GM23248 (cell line): ENCODE measurements at regions not wholly inside any gene's neighbourhood (a gene's known extent, or its start where the extent isn't known, plus 50 kb on each side); places are given as distances from the start of the nearest gene placed in this dataset.

Source experiments
- DNase-seq: peaks from one replicate; pipeline ENCODE4 v3.0.0-alpha.2; 2015
- H2AFZ ChIP-seq: fragments of 200-600 bp; sonication (generic); 2 replicates; pipeline ENCODE4 v1.6.1; 2016; ENCODE audit warnings: antibody characterized with exemption
- H3F3A ChIP-seq: fragments of 200-600 bp; sonication (generic); 2 replicates; pipeline ENCODE4 v1.6.1; 2016; ENCODE audit warnings: mild to moderate bottlenecking, antibody characterized with exemption, mixed run types; ENCODE audit not compliant: insufficient read depth
- H3K27ac ChIP-seq: fragments of 200-600 bp; sonication (generic); 2 replicates; pipeline ENCODE4 v1.5.1; 2016; ENCODE audit warnings: mild to moderate bottlenecking
- H3K27me3 ChIP-seq: fragments of 200-600 bp; sonication (generic); replicated peaks from 2 replicates; pipeline ENCODE4 v1.6.1; 2016; ENCODE audit warnings: mild to moderate bottlenecking; ENCODE audit not compliant: insufficient read depth
- H3K36me3 ChIP-seq: fragments of 200-600 bp; sonication (generic); 2 replicates; pipeline ENCODE4 v1.6.1; 2016; ENCODE audit warnings: low read depth, mild to moderate bottlenecking
- H3K4me1 ChIP-seq: fragments of 200-600 bp; sonication (generic); 2 replicates; pipeline ENCODE4 v1.6.1; 2016; ENCODE audit warnings: mild to moderate bottlenecking; ENCODE audit not compliant: insufficient read depth
- H3K4me2 ChIP-seq: fragments of 200-600 bp; sonication (generic); one replicate; pipeline ENCODE4 v1.6.1; 2016; ENCODE audit warnings: mild to moderate bottlenecking; ENCODE audit not compliant: unreplicated experiment
- H3K4me3 ChIP-seq: fragments of 200-600 bp; sonication (generic); 2 replicates; pipeline ENCODE4 v1.5.1; 2016; ENCODE audit warnings: mild to moderate bottlenecking
- H3K79me2 ChIP-seq: fragments of 200-600 bp; sonication (generic); 2 replicates; pipeline ENCODE4 v1.6.1; 2016; ENCODE audit warnings: mild to moderate bottlenecking; ENCODE audit not compliant: insufficient read depth
- H3K9ac ChIP-seq: fragments of 200-600 bp; sonication (generic); 2 replicates; pipeline ENCODE4 v1.6.1; 2016; ENCODE audit warnings: mild to moderate bottlenecking
- H3K9me2 ChIP-seq: fragments of 200-600 bp; sonication (generic); 2 replicates; pipeline ENCODE4 v1.6.1; 2016; ENCODE audit warnings: mixed run types, mild to moderate bottlenecking, moderate library complexity; ENCODE audit not compliant: insufficient read depth
- H3K9me3 ChIP-seq: fragments of 200-600 bp; sonication (generic); one replicate; pipeline ENCODE4 v1.6.1; 2017; ENCODE audit warnings: low read depth
- H4K20me1 ChIP-seq: fragments of 200-600 bp; sonication (generic); 2 replicates; pipeline ENCODE4 v1.6.0; 2016; ENCODE audit not compliant: insufficient read depth
- EZH2 ChIP-seq: fragments of 200-600 bp; sonication (generic); IDR thresholded peaks from 2 replicates; pipeline ENCODE4 v1.6.1; 2018; ENCODE audit warnings: antibody characterized with exemption, mild to moderate bottlenecking; ENCODE audit not compliant: insufficient read depth, poor library complexity, severe bottlenecking
- EZH2phosphoT487 ChIP-seq: fragments of 200-600 bp; sonication (generic); IDR thresholded peaks from 2 replicates; pipeline ENCODE4 v1.6.1; 2018; ENCODE audit warnings: antibody characterized with exemption, moderate library complexity, mild to moderate bottlenecking, low read depth; ENCODE audit not compliant: insufficient read depth
- WGBS, 2 experiments: methylation state at CpG; one replicate each; pipeline ENCODE4 v1.1.6; 2015 to 2017; ENCODE audit warnings: low lambda C conversion rate in 2 of 2, low coverage in 1 of 2; ENCODE audit errors: missing lambda C conversion rate in 2 of 2; 5-methylcytosine and 5-hydroxymethylcytosine counted together
- in situ Hi-C: fragments of 300-500 bp; cut with MboI; formaldehyde crosslinking; loops from 2 replicates; pipeline ENCODE4 v1.15.0; 2020

DNA sequence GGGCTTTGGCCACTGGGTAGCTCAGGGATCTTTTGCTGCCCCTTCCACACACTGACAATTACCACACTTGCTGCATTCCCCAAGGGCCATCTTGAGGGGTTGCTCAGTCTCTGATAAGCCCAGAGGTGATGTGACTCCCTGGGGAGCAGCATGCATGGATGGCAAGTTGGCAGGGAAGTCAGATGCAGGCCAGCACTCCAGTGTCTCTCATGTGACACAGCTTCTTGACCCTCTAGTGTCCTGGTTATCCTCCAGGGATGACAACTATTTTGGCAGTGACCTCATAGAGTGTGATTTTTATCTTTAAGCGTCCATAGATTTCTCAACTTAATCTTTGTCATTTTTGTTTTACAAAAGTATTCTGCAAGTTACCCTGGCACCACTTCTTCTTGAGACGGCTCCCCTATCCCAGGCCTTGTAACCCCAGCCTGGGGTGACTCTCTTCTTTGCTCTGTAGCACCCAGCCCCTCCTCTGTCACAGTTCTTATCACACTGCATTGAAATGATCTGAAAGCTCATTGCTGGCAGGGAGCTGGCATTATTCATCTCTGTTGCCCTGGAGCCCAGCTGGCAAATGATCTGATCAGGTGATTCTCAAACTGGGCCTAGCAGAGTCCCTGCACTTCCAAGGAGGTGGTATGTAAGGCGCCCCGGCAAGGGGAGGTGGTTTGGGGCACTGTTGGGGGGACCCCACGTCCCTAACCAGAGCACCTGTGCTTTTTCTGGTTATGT lies 72.6 kb downstream of the TENT5C start:
- Histone ChIP-seq H3K4me3 (no peak overlapping the region), H3K4me2 (no peak overlapping the region), H3F3A (peaks cover 11% of the 10 kb centered on the region), H4K20me1 (no peaks in the 10 kb centered on the region), H3K9me2 (no peaks in the 10 kb centered on the region), H3K27me3 (no peaks in the 10 kb centered on the region), H3K4me1 (peaks cover 19% of the 10 kb centered on the region), H3K27ac (no peak overlapping the region), H3K9me3 (no peaks in the 10 kb centered on the region), H2AFZ (no peak overlapping the region), H3K79me2 (no peaks in the 10 kb centered on the region), H3K9ac (no peak overlapping the region), H3K36me3 (no peaks in the 10 kb centered on the region)
- in situ Hi-C loops: no loop called here
- TF ChIP-seq EZH2 (no peak), EZH2phosphoT487 (no peak)
- 83 to 88% methylated on average over 5 of the region's 5 CpGs for WGBS, 2 experiments
- peak; percentile 30 for DNase-seq

DNA sequence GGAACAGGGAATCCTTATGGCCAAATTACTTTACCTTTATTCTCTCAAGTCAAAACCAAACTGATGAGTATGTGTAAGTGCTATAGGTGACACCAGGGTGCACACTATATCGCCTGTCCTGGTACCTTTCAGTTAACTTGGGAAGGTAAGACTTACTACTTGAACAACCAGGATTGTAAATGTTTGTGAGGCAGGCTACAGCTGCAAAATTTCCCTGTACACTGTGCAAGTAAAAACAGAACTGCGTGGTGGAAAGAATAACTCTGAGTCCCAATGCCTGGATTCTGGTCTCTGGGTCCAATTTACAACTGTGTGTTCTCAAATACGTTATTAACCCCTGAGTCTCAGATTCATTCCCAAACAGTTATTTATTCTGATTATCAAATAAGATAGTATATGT lies 73.5 kb downstream of the TENT5C start:
- in situ Hi-C loops: no loop called here
- Histone ChIP-seq H3K36me3 (no peaks in the 10 kb centered on the region), H3K9me3 (no peaks in the 10 kb centered on the region), H3F3A (peaks cover 9% of the 10 kb centered on the region; the same call in 1 of the 2 replicates), H3K4me1 (peaks cover 20% of the 10 kb centered on the region), H3K4me3 (no peak overlapping the region), H3K4me2 (no peak overlapping the region), H2AFZ (no peak overlapping the region), H3K9ac (no peak overlapping the region), H3K27ac (no peak overlapping the region), H3K79me2 (no peaks in the 10 kb centered on the region), H3K27me3 (no peaks in the 10 kb centered on the region), H3K9me2 (no peaks in the 10 kb centered on the region), H4K20me1 (no peaks in the 10 kb centered on the region)
- whole genome bisulfite sequencing, 2 experiments: 82 to 91% methylated on average over 3 of the region's 3 CpGs
- DNase-seq: no peak
- TF ChIP-seq EZH2phosphoT487: no peak
- TF ChIP-seq EZH2: no peak

DNA sequence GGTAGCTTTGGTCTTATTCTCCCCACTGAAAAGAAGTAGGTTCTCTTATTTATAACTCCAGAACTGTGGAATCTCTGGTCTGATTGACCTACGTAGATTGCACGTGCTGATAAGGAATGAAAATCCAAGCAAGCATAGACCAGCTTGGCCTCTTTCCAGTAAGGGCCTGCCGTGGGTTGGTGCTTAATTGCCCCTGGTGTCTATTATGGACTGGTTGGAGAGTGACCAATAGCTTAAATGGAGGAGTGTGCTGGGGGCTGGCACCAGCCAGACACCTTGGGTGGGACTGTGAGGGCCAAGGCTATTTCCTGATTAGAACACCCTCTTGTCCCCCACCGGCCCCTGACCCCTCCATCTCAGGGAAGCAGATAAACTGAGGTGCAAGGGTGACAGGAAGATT lies 74.0 kb downstream of the TENT5C start:
- Histone ChIP-seq H4K20me1 (no peaks in the 10 kb centered on the region), H3K4me3 (no peak overlapping the region), H3K4me1 (peaks cover 17% of the 10 kb centered on the region), H3F3A (peaks cover 7% of the 10 kb centered on the region; the same call in 1 of the 2 replicates), H3K9ac (no peak overlapping the region), H3K9me2 (no peaks in the 10 kb centered on the region), H3K27ac (no peak overlapping the region), H3K79me2 (no peaks in the 10 kb centered on the region), H2AFZ (no peak overlapping the region), H3K4me2 (no peak overlapping the region), H3K27me3 (no peaks in the 10 kb centered on the region), H3K9me3 (no peaks in the 10 kb centered on the region), H3K36me3 (no peaks in the 10 kb centered on the region)
- no peak for TF ChIP-seq EZH2
- no peak for TF ChIP-seq EZH2phosphoT487
- in situ Hi-C loops: no loop called here
- DNase-seq: no peak
- 72 to 81% methylated on average over 4 of the region's 4 CpGs for WGBS, 2 experiments

DNA sequence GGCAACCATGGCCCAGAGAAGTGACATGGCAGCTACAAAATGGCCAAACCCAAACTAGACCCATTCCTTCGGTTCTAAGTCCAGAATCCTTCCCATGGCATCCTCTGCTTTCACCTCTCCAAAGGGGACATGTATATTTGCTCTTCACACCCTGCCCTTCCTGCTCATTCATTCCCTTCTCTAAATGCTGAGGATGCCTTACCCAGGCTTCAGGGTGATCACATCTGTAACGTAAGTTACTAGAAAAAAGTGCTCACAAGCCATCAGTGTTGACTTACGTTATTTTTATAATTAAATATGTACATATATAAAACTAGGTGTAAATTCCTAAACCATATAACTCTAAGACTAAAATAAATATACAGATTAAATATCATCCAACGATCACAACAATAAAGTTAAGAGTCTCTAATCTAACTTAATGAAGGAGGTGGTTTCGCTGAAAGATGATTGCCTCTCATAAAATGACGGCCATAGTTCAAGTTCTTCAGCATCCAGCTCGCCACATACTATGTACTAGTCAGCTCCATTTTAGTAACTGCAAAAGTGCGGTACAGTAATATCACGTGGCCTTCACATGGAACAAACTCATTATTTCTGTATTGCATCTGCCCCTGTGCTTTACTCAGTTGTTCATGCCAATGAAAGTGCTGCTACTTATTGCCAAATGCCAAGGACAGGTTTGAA lies 74.6 kb downstream of the TENT5C start:
- no peaks in the 10 kb centered on the region for H3K27me3 ChIP-seq
- H3K4me1 ChIP-seq: peaks cover 17% of the 10 kb centered on the region
- no peak for DNase-seq
- H2AFZ ChIP-seq: no peak overlapping the region
- no peaks in the 10 kb centered on the region for H3K9me3 ChIP-seq
- H3K9ac ChIP-seq: no peak overlapping the region
- 89 to 91% methylated on average over 9 of the region's 9 CpGs for WGBS, 2 experiments
- H3K4me2 ChIP-seq: no peak overlapping the region
- H3K36me3 ChIP-seq: no peaks in the 10 kb centered on the region
- no peak overlapping the region for H3K27ac ChIP-seq
- H3K4me3 ChIP-seq: no peak overlapping the region
- no peaks in the 10 kb centered on the region for H4K20me1 ChIP-seq
- in situ Hi-C loops: no loop called here
- TF ChIP-seq EZH2phosphoT487 (no peak), EZH2 (no peak)
- no peaks in the 10 kb centered on the region for H3K9me2 ChIP-seq
- H3K79me2 ChIP-seq: no peaks in the 10 kb centered on the region
- H3F3A ChIP-seq: peaks cover 7% of the 10 kb centered on the region; the same call in 1 of the 2 replicates
